ENCODE measurements at regions not wholly inside any gene's neighbourhood (a gene's known extent, or its start where the extent isn't known, plus 50 kb on each side); places are given as distances from the start of the nearest gene placed in this dataset.

DNA sequence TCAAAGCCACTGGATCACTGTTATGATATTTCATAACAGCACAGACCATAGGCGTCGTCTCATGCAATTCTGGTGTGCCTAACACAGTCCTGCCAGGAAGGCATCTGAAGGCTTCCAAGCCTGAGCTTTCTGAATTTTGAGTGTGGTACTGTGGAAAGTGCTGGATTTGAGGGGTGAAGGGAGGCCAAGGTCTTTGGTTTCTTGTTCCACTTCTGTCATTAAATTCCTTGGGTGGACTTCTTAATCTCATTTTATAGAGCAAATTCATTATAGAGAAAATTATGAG is 441.3 kb upstream of the PIK3R1 start:
- H3K27ac ChIP-seq: peak overlapping the region; percentile 35 to 74
- H3K4me1 ChIP-seq: peaks cover 0 to 6% of the 10 kb centered on the region in 2 donors
- TF ChIP-seq, protein P1, sequence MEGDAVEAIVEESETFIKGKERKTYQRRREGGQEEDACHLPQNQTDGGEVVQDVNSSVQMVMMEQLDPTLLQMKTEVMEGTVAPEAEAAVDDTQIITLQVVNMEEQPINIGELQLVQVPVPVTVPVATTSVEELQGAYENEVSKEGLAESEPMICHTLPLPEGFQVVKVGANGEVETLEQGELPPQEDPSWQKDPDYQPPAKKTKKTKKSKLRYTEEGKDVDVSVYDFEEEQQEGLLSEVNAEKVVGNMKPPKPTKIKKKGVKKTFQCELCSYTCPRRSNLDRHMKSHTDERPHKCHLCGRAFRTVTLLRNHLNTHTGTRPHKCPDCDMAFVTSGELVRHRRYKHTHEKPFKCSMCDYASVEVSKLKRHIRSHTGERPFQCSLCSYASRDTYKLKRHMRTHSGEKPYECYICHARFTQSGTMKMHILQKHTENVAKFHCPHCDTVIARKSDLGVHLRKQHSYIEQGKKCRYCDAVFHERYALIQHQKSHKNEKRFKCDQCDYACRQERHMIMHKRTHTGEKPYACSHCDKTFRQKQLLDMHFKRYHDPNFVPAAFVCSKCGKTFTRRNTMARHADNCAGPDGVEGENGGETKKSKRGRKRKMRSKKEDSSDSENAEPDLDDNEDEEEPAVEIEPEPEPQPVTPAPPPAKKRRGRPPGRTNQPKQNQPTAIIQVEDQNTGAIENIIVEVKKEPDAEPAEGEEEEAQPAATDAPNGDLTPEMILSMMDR (IDR thresholded peaks at IDR 0.05): no peak
- DNase-seq (ENCODE audit: low spot score): peak; percentile 63
- no peaks in the 10 kb centered on the region for H3K36me3 ChIP-seq
- H3K4me3 ChIP-seq: no peak overlapping the region
- no peaks in the 10 kb centered on the region for H3K9me3 ChIP-seq
- no peaks in the 10 kb centered on the region for H3K27me3 ChIP-seq

DNA sequence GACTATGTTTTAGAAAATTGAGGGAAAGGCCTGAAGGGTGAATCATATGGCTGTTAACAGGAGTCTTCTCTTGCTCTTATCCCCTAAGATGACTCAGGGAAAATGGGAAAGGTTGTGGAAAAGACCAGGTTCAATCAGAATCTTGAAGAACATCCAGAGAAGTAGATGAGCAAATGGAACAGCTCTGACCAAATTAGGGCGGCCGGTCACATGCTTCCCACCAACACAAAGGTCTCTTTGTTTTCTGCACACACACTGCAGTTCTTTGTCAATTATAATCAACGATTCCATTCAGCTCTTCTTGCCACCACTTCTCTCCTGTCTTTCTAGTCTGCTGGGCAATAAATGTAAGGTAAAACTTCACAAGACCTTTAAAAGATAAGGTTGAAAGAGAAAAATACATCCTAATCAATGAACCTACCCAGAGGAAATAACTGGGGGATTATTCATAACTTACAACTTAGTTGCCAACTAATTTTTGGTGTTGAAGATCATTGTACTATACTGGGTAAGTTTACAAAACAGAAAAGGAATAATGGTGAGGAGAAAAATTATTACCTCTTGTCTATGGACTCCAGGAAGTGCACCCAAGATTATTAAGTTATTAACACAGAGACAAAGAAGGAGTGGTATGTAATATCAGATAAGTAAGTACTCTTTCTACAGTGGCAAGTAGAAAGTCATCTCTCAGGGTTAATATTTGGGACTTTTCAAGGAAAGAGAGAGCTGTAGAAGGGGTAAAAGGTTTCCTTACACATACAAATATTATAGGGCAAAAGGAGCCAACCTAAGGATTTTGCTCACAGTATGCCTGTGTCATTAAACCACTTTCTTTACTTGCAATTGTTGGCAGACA is 441.9 kb upstream of the PIK3R1 start:
- peak; percentile 77 for DNase-seq (ENCODE audit: low spot score)
- Histone ChIP-seq H3K27me3 (no peaks in the 10 kb centered on the region), H3K36me3 (no peaks in the 10 kb centered on the region), H3K4me1 (peaks cover 0 to 6% of the 10 kb centered on the region in 2 donors), H3K9me3 (no peaks in the 10 kb centered on the region), H3K4me3 (no peak overlapping the region), H3K27ac (peak overlapping the region; percentile 35 to 74)
- TF ChIP-seq, protein P1 (IDR thresholded peaks at IDR 0.05): no peak

DNA sequence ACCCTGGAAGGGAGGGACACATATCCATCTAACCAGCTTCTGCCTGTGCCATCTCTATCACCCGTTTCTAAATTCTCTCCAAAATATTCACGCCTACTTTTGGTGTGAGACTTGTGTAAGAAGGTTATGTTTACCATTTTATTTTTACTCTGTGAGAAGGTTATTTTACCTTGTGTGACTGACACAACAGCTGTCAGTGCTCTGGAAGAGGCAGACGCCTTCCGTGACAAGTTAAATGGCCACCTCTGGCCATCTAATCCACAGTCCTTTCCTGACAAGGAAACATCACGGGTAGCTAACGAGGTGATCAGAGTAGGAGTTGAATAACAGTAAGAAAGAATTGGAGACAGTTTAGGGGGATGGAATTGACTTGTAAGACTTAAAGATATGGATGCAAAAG is 443.8 kb upstream of the PIK3R1 start:
- Histone ChIP-seq H3K4me1 (peaks cover 0 to 6% of the 10 kb centered on the region in 2 donors), H3K36me3 (no peaks in the 10 kb centered on the region), H3K27ac (no peak overlapping the region), H3K9me3 (no peaks in the 10 kb centered on the region), H3K4me3 (no peak overlapping the region), H3K27me3 (no peaks in the 10 kb centered on the region)
- TF ChIP-seq, protein P1 (IDR thresholded peaks at IDR 0.05): no peak
- DNase-seq (ENCODE audit: low spot score): no peak

DNA sequence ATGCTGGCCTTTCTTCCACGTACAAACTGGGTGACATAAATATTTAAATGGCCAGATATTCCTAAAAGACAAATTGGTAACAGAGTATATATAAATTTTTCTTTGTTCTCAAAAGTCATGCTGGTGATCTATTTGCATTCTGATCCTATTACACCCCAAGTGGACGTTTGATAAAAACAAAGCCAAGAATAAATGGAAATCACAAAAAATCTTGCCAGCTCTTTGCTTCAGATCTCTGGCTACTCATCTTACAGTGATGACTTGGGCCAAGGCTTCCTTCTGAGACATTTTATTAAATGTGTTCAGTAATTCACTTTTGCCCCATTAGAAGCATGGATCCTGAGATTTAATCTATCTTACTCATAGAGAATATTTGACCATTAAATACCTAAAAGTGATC is 444.3 kb upstream of the PIK3R1 start:
- H3K27ac ChIP-seq: no peak overlapping the region
- no peak for DNase-seq (ENCODE audit: low spot score)
- no peak overlapping the region for H3K4me3 ChIP-seq
- no peaks in the 10 kb centered on the region for H3K9me3 ChIP-seq
- peaks cover 0 to 6% of the 10 kb centered on the region in 2 donors for H3K4me1 ChIP-seq
- TF ChIP-seq, protein P1 (IDR thresholded peaks at IDR 0.05): no peak
- H3K36me3 ChIP-seq: no peaks in the 10 kb centered on the region
- H3K27me3 ChIP-seq: no peaks in the 10 kb centered on the region

DNA sequence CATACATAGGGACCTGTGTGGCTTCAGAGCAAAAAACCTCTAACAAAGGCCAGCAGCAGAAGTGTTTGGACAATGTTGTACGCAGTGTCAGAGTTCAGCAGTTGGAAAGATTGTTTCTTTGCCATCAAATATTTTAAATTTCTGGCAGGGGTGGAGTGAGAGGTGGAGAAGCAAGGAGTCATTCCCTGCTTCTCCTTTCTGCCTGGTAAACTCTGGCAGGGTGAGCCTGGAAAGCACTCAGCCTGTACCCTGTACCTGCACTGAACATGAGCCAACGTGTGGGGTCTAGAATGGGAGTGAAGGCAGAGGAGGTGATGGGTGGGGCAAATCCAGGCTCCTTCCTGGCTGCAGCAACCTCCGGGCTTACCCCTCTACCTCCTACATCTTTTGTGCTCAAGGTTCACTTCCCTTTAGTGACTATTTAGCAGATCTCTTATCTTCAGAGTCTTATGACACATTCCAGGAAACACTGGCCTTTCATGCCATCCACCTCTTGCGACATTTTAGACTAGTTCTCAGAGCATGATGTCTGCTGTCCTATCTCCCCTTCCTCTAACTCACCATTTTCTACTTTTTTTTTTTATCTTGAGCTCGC is 445.0 kb upstream of the PIK3R1 start:
- DNase-seq (ENCODE audit: low spot score): no peak
- H3K27me3 ChIP-seq: no peaks in the 10 kb centered on the region
- no peak overlapping the region for H3K4me3 ChIP-seq
- H3K9me3 ChIP-seq: no peaks in the 10 kb centered on the region
- TF ChIP-seq, protein P1 (IDR thresholded peaks at IDR 0.05): no peak
- H3K27ac ChIP-seq: no peak overlapping the region
- H3K36me3 ChIP-seq: no peaks in the 10 kb centered on the region
- peaks cover 0 to 6% of the 10 kb centered on the region in 2 donors for H3K4me1 ChIP-seq

All from right atrium auricular region (tissue), 2 donors.